Fibroblast of villous mesenchyme (primary cell): ENCODE measurements at regions not wholly inside any gene's neighbourhood (a gene's known extent, or its start where the extent isn't known, plus 50 kb on each side); places are given as distances from the start of the nearest gene placed in this dataset.

ENCODE experiments used
- DNase-seq: peaks from one replicate; pipeline ENCODE4 v3.0.0-alpha.2; 2010; ENCODE audit warnings: low read depth
- H3K4me3 ChIP-seq: 2 replicates; pipeline ENCODE4 v1.5.1; 2011; ENCODE audit warnings: low read depth, mild to moderate bottlenecking, low read length
- CTCF ChIP-seq: IDR thresholded peaks from 2 replicates; pipeline ENCODE4 v1.5.1; 2012; ENCODE audit warnings: low read depth, mild to moderate bottlenecking, low read length; ENCODE audit not compliant: insufficient read depth

DNA sequence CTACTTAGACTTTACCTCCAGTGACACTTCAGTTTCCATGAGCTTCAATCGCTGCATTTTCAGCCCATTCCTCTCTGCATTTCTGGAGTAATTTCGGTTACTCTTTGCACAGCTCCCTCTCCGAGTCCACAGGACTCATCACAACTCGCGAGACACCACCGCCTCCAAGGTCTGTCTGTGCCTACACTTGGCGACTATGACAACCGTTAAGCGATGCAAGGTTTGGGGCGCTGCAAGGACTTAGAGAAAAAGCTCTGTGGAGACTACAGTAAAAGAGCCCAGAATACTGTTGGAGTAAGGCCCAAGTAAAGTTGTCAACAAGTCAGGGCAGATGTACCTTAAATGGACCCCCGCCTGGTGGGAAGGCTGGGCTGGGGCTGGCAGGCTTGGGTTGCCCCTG, 95.7 kb upstream of the RPS6KA2 start:
- DNase-seq: no peak

DNA sequence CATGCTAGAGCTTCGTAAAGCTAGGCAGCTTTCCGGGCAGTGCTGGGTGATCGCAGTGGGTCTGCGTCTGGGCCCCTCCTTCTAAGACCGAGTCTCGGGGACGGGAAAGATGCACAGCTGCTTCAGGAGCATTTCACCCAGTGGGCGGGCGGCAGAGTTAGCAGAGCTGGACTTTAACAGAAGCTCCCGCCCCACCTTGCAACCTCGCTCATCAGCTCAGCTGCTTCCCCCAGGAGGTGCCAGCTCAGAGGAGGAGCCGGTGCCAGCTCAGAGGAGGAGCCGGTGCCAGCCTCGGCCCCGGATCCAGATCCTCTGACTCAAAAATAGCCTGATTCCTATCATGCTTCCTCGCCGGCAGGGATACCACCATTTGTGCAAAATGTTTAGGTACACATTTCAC, 94.5 kb upstream of the RPS6KA2 start:
- H3K4me3 ChIP-seq: no peak overlapping the region
- TF ChIP-seq CTCF: no peak
- DNase-seq: no peak

More for the DNA sequence above, 95.7 kb upstream of the RPS6KA2 start:
- no peak overlapping the region for H3K4me3 ChIP-seq
- no peak for TF ChIP-seq CTCF

DNA sequence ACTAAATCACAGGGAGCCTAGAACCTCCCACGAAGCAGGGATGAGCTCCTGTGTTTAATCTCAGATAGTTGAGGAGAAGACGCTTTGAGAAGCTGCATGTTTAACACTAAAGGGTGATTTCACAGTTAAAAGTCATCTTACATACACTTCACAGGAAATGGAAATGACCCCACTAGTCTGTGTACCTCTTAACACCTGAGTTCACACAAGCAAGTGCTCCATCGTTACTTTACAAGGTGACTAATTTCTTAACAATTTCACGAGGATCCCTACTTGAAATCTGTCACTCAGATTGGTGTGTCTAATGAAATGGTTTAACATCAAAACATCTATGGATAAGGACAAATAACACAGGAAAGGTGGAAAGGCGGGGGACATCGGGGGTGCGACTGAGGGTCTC, 93.8 kb upstream of the RPS6KA2 start:
- H3K4me3 ChIP-seq: no peak overlapping the region
- no peak for DNase-seq
- no peak for TF ChIP-seq CTCF

GRCh38 chr6:166719019-166719418, 92.0 kb upstream of the RPS6KA2 start:
- H3K4me3 ChIP-seq: no peak overlapping the region
- DNase-seq: no peak
- TF ChIP-seq CTCF: no peak

DNA sequence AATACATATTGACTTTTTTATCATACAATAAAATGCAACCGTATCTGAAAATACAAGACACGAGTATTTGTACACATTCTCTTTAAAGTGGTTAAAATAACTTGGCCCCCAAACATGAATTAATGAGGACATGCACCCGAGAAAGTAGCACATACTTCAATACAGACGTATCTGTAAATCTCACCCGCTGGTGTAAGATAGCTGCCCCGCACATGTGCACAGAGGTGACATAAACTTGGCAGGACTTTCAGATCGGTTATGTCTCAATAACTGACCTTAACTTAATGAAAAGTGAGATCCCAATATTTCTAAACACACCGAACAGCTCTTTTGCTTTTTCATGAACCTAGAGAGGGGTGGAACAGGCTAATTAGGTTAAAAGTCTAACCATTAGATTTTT, 91.5 kb upstream of the RPS6KA2 start:
- no peak for TF ChIP-seq CTCF
- no peak overlapping the region for H3K4me3 ChIP-seq
- DNase-seq: no peak

GRCh38 chr6:166716910-166717617, 90.0 kb upstream of the RPS6KA2 start:
- no peak overlapping the region for H3K4me3 ChIP-seq
- no peak for TF ChIP-seq CTCF
- DNase-seq: no peak

DNA sequence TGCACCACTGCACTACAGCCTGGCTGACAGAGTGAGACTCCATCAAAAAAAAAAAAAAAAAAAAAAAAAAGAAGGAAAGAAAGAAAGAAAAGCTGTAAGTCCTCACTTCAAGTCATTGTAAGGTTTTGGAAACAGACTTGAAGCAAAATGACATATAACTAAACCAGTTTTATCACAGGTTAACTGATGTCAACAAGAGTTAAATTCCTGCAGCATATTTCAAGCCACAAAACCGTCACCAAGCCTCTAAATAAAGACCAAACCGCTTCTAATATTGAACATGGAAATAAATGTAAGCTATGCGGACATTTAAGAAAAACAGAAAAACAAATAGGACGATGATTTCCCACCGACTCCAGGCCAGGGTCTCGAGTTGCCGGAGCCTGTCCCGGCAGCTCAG, 88.9 kb upstream of the RPS6KA2 start:
- no peak for DNase-seq
- no peak for TF ChIP-seq CTCF
- H3K4me3 ChIP-seq: no peak overlapping the region
